Suppressor macrophage treated with lipopolysaccharide for 4 hours (primary cell): ENCODE measurements at regions not wholly inside any gene's neighbourhood (a gene's known extent, or its start where the extent isn't known, plus 50 kb on each side); places are given as distances from the start of the nearest gene placed in this dataset.
"Not testable (repeated sequence)": the region's sequence is repeated elsewhere in the genome, so short reads cannot be mapped to it uniquely, and the experiment has no call there.

Source experiments
- DNase-seq: peaks from one replicate; pipeline ENCODE4 v3.0.0-alpha.2; 2020

DNA sequence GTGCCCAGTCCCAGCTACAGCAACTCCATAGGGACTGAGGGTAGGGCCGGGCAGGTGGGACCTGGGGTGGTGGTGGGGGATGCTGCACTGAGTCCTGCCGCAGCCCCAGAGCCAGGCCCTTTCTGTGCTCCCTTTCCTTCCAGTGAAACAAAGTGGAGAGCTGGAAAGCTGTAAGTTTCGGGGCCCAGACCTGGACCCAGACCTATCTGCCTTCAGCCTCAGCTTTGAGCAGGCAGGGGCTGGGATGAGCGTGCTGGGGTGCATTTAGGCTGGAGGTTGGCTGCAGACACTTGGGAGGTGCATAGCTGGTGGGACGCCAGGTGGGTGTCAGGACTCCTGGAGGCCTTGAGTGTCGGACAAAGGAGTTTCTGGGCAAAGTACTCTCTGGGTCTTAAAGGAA is 92.7 kb upstream of the C1orf174 start:
- no peak for DNase-seq

DNA sequence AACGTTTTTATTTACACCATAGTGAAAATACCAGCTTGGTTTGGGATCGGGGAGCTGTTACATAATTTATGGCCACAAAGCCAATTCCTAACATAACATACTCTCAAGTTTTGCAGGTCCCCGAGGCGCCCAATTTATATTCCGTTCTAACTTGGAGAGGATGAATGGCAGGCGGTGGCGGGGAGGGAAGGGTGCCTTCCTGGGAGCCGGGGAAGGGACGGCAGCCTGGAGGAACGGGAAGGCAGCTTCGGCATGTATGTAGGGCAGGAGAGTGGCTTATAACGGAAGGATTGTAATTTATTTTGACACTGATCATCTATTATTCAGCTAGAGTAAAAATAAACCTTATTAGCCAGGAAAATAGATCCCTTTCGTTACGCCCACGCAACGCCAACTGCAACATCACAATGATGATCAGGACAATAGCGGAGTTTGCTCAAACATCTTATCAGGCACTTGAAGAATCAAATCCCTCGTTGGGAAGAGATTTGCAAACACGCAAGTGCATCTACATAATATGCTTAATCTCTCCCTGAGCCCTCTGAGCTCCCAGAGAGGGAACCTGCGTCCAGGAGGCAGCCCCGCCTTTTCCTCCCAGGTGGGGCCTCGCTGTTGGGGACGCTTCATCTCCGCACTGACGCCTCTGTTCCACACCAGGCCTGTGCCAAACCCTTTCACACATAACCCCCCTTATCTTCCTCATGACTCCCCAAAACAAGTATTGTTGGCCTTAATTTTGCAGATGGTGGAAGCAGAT is 93.7 kb upstream of the C1orf174 start:
- DNase-seq = no peak

DNA sequence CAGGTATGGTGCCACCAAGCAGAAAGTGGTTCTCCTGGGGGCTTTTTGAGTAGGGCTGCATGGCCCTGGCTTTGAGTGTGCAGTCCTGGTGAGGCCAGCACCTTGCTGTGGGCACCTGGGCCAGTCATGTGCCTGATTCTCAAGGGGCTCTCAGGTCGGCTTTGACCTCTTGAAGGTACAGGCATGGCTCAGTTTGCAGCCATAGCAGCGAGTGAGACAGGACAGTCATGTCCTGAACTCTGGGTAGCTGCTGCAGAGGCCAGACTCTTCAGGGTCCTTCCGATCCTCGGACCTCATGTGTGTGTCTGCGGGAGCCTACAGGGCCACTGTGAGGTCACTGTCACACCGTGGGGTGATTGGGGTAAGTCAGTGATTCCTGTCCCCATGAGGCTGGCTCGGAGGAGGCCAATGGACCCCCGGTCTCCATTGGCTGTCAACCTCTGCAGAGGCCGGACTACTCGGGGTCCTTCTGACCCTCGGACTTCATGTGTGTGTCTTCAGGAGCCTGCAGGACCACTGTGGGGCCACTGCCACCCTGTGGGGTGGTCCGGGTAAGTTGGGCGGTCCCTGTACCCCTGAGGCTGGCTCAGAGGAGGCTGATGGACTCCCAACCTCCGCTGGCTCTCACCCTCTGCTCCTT is 95.2 kb upstream of the C1orf174 start:
- no peak for DNase-seq

DNA sequence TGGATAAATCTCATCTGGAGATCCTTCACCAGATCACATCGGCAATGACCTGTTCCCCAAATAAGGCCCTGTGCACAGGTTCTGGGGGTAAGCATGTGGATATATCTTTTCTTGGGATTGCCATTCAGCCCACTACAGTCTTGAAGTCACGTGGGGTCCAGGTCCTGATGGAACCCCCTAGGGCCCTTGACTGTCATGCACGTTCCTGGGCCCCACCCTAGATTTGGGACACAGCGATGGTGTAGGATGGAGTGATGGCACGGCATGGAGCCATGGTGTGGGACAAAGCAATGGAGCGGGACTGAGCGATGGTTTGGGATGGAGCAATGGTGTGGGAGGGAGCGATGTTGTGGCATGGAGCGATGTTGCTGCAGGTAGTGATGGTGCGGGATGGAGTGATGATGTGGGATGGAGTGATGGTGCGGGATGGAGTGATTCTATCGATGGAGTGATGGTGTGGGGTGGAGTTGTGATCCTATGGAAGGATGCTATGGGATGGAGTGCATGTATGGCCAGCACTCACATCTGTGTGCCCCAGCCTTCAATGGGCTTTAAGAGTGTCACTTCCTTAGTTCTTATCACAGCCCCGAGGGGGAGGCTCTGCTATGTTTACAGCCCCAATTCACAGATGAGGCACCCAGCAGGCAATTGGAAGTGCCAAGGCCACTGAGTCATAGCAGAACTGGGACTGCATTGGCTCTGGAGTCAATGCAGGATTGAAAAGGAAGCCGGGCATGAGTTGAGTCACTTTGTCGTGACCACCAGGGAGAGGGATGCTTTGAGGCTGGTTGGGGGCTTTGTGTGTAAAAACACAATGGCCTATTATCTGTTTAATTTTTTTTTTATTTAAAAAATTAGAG is 97.0 kb upstream of the C1orf174 start:
- no peak for DNase-seq

DNA sequence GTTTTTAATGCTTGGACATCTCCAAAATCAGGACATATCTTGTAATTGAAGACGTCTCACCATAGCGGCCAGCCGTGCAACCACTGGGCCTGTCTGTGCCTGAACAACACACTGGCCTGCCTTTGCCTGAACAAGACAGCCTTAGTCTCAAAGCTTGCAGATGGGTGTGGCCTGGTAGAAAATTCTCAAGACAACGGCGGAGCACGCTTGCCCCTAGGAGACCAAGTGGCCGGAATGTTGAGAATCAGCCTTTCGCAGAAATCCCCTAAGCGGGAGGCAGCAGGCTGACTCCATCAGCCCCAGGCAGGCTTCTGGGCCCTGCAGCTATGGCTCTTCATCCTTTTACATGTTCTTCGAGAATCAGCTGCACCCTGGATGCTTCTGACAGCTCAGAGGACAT is 98.0 kb upstream of the C1orf174 start:
- DNase-seq = no peak

DNA sequence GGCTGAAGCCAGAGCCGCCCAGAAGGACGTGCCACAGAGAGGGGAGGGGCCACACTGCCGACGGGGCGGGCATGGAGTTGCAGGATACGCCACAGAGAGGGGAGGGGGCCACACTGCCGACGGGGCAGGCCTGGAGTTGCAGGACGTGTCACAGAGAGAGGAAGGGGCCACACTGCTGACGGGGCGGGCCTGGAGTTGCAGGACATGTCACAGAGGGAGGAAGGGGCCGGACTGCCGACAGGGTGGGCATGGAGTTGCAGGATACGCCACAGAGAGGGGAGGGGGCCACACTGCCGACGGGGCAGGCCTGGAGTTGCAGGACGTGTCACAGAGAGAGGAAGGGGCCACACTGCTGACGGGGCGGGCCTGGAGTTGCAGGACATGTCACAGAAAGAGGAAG is 99.4 kb upstream of the C1orf174 start:
- DNase-seq = not testable (repeated sequence)

- no peak for DNase-seq
These were observed 100.1 kb upstream of the C1orf174 start for GRCh38 chr1:3999941-4000735.

DNA sequence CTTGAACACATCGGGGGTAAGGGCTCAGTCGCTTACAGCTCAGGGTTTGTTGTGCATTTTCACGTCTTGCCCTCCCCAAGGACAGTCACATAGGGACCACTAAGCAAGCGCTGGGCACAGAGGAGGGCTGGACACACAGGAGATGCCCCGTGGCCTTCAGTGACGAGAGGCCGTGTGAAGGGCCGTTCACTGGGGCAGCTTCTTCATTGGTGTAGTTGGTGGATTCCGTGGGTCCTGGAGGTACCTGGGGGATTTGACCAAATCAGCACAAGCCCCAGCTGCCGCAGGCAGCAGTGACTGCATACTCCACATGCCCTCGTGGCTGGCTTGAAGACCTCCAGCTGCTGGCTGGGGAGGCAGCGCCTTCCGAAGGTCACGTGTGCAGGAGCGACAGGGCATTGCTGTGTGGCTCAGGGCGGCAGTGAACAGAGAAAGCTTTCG is 100.8 kb upstream of the C1orf174 start:
- DNase-seq = no peak

DNA sequence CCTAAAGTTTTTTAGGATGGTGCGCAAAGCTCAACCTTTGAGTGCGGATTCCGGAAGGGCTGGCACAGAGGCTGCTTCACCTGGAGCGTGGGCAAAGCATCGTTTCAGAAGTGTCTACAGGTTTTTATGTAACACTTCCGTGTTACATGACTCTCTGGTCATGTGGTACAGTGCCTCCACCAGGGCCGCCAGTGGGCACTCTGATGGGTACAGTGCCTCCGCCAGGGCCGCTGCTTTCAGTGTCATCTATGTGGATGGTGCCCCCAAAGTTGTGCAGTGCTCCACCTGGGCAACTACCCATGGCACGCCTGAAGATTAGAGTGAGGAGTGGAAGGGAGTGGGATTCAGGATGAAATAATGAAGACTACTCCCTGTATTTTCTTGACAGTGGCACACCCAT is 101.4 kb upstream of the C1orf174 start:
- DNase-seq = no peak

GRCh38 chr1:4002061-4002521 is 102.0 kb upstream of the C1orf174 start:
- DNase-seq = no peak

- DNase-seq = no peak
These were observed 102.7 kb upstream of the C1orf174 start for GRCh38 chr1:4002741-4003140.

- DNase-seq = no peak
These were observed 103.9 kb upstream of the C1orf174 start for GRCh38 chr1:4003846-4004505.

DNA sequence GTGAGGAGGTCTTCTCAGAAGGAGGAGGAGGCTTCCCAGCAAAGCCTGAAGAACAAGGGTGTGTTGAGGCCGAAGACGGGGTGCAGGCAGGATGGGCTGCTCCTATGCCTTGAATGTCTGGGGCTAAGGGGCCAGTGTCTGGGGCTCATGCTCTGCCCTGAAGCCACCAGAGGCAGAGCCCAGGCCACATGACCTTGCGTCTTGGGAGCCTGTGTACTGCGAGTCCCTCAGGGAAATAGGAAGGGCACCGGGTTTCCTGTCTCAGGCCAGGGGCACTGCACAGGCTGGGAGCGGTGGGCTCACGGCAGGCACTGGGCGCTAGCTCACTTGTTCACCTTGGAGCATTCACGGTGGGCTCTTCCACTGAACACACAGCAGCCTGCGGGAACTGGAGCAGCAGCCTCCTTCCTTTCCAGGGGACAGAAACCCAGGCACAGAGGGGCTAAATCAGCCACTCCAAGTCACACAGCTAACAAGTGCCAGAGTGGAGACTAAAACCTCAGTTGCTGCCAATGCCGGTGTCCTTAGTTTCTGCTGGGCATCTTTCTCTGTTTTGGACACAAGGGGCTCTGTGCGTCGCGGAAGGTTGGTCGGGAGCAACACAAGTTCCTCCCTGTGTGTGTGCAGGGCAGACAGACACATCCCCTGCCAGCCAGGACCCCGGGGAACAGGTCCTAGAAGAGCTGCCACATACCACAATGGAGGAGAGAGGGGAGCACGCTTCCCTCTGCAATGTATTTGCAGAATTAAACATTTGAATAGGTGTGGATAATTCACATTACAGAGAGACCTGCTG is 104.8 kb upstream of the C1orf174 start:
- DNase-seq = no peak

DNA sequence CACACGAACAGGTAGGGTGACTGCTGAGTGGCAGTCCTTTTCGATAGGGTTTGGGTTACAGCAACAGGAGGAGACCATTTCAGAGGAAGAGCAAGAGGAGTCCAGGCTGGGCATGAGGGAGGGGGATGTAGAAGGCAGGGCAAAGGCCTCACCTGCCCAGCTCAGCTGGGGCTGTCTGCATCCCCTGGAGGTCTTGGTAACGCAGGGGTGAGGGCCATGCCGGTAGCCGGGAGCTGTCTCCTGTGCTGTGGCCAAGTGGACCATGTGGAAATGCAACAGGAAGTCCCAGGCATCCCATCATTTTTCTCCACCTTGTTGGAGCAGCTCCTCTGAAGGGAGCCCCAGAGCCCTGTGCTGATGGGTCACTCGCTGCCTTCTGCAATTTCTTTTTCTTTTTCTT is 105.4 kb upstream of the C1orf174 start:
- DNase-seq = no peak

GRCh38 chr1:4006676-4007374 is 106.8 kb upstream of the C1orf174 start:
- peak; percentile 8 for DNase-seq

- no peak for DNase-seq
These were observed 110.2 kb upstream of the C1orf174 start for GRCh38 chr1:4010284-4010683.

GRCh38 chr1:4010814-4011605 is 110.9 kb upstream of the C1orf174 start:
- no peak for DNase-seq

GRCh38 chr1:4016351-4017130 is 116.5 kb upstream of the C1orf174 start:
- no peak for DNase-seq
